Lower leg skin (tissue), 4 donors: ENCODE measurements at regions not wholly inside any gene's neighbourhood (a gene's known extent, or its start where the extent isn't known, plus 50 kb on each side); places are given as distances from the start of the nearest gene placed in this dataset.
A peak's percentile ranks its signal among the peaks of the same experiment; 100 is the strongest.
"Not testable (repeated sequence)": the region's sequence is repeated elsewhere in the genome, so short reads cannot be mapped to it uniquely, and the experiment has no call there.

ENCODE experiments used
- DNase-seq, 2 donors: peaks; one replicate each; pipeline ENCODE4 v3.0.0-alpha.2; 2019; ENCODE audit warnings: low spot score in 2 of 2
- H3K4me3 ChIP-seq: fragments of 200-600 bp; sonication (generic); 2 replicates; pipeline ENCODE4 v1.5.1; 2017; ENCODE audit warnings: mild to moderate bottlenecking, low read depth; ENCODE audit not compliant: poor library complexity, severe bottlenecking
- POLR2A ChIP-seq, 2 donors: fragments of 450-650 bp; IDR thresholded peaks; one replicate each; pipeline ENCODE4 v1.6.1; 2016 to 2017; ENCODE audit warnings: antibody characterized with exemption in 2 of 2, mild to moderate bottlenecking in 1 of 2, moderate library complexity in 1 of 2
- WGBS, 2 donors: methylation state at CpG; one replicate each; pipeline ENCODE4 v1.1.5; 2018; 5-methylcytosine and 5-hydroxymethylcytosine counted together
- intact Hi-C: fragments of 100-400 bp; cut with DNase I; formaldehyde crosslinking; loops from one replicate; pipeline ENCODE4 v1.15.0; 2023; ENCODE audit warnings: low total_unique reads
- TF ChIP-seq, protein P1 (sequence below), 3 donors: fragments of 450-650 bp; IDR thresholded peaks; one replicate each; pipeline ENCODE4 v1.5.1; 2016; ENCODE audit warnings: antibody characterized with exemption in 3 of 3, mild to moderate bottlenecking in 3 of 3, moderate library complexity in 2 of 3

GRCh38 chr5:174532455-174533453 is 191.6 kb upstream of the MSX2 start:
- peak; percentile 80 to 90 for DNase-seq
- intact Hi-C loops = no loop called here
- no peak for TF ChIP-seq POLR2A (IDR thresholded peaks at IDR 0.05)
- TF ChIP-seq, protein P1, sequence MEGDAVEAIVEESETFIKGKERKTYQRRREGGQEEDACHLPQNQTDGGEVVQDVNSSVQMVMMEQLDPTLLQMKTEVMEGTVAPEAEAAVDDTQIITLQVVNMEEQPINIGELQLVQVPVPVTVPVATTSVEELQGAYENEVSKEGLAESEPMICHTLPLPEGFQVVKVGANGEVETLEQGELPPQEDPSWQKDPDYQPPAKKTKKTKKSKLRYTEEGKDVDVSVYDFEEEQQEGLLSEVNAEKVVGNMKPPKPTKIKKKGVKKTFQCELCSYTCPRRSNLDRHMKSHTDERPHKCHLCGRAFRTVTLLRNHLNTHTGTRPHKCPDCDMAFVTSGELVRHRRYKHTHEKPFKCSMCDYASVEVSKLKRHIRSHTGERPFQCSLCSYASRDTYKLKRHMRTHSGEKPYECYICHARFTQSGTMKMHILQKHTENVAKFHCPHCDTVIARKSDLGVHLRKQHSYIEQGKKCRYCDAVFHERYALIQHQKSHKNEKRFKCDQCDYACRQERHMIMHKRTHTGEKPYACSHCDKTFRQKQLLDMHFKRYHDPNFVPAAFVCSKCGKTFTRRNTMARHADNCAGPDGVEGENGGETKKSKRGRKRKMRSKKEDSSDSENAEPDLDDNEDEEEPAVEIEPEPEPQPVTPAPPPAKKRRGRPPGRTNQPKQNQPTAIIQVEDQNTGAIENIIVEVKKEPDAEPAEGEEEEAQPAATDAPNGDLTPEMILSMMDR (IDR thresholded peaks at IDR 0.05) = no peak
- H3K4me3 ChIP-seq = no peak overlapping the region
- 22 to 25% methylated on average over 19 of the region's 19 CpGs for WGBS, 2 donors

GRCh38 chr5:174533751-174534241 is 190.6 kb upstream of the MSX2 start:
- WGBS, 2 donors = 62 to 64% methylated on average over 5 of the region's 5 CpGs
- TF ChIP-seq, protein P1 (IDR thresholded peaks at IDR 0.05) = no peak
- TF ChIP-seq POLR2A (IDR thresholded peaks at IDR 0.05) = no peak
- H3K4me3 ChIP-seq = no peak overlapping the region
- no peak for DNase-seq
- intact Hi-C loops = no loop called here

DNA sequence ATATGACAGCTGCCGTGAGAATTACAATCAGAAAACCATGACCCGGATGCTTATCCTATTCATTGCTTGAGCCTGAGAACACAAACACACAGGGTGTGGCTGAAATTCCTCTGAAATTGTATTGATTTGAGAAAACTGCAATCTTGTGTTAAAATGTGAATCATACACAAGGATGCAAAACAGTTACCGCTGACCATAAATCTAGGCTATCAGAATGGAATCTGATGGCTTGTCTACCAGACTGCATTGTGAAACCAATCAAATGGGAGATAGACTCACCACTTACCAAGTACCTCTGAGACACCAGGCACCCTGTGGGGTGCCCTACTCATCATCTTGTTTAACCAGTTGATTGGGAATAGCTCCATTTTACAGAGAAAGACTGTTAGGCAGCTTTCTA is 188.7 kb upstream of the MSX2 start:
- H3K4me3 ChIP-seq = no peak overlapping the region
- TF ChIP-seq, protein P1 (IDR thresholded peaks at IDR 0.05) = no peak
- no peak for TF ChIP-seq POLR2A (IDR thresholded peaks at IDR 0.05)
- WGBS, 2 donors = 81 to 85% methylated on average over 3 of the region's 3 CpGs
- DNase-seq = no peak
- intact Hi-C loops = no loop called here

DNA sequence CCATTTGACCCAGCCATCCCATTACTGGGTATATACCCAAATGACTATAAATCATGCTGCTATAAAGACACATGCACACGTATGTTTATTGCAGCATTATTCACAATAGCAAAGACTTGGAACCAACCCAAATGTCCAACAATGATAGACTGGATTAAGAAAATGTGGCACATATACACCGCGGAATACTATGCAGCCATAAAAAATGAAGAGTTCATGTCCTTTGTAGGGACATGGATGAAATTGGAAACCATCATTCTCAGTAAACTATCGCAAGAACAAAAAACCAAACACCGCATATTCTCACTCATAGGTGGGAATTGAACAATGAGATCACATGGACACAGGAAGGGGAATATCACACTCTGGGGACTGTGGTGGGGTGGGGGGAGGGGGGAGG is 184.6 kb upstream of the MSX2 start:
- DNase-seq, intact Hi-C loops, H3K4me3 ChIP-seq: not testable (repeated sequence)
- WGBS, 2 donors = 90 to 96% methylated on average over 4 of the region's 5 CpGs

DNA sequence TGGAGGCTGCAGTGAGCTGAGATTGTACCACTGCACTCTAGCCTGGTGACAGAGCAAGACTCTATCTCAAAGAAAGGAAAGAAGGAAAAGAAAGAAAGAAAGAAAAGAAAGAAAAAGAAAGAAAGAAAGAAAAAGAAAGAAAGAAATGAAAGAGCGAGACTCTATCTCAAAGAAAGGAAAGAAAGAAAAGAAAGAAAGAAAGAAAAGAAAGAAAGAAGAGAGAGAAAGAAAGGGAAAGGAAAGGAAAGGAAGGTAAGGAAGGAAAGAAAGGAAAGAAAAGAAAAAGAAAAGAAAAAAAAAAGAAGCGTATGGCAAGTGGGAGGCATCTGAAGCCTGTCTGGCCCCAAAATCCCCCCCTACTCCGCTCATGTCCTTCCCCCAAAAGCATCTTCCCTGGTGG is 182.3 kb upstream of the MSX2 start:
- intact Hi-C loops = no loop called here
- 86 to 87% methylated on average over 3 of the region's 3 CpGs for WGBS, 2 donors
- TF ChIP-seq, protein P1 (IDR thresholded peaks at IDR 0.05) = no peak
- H3K4me3 ChIP-seq = no peak overlapping the region
- DNase-seq = no peak

GRCh38 chr5:174542471-174542870 is 181.9 kb upstream of the MSX2 start:
- TF ChIP-seq POLR2A (IDR thresholded peaks at IDR 0.05) = no peak
- TF ChIP-seq, protein P1 (IDR thresholded peaks at IDR 0.05) = no peak
- intact Hi-C loops = no loop called here

More at GRCh38 chr5:174542471-174542870, 181.9 kb upstream of the MSX2 start:
- no peak overlapping the region for H3K4me3 ChIP-seq
- WGBS, 2 donors = 76 to 82% methylated on average over 10 of the region's 10 CpGs
- DNase-seq = peak in 1 of 2 donors; percentile 26
